Left ventricle myocardium inferior (tissue), 1 donor: ENCODE measurements at regions not wholly inside any gene's neighbourhood (a gene's known extent, or its start where the extent isn't known, plus 50 kb on each side); places are given as distances from the start of the nearest gene placed in this dataset.

ENCODE experiments used
- DNase-seq: peaks from one replicate; pipeline ENCODE4 v3.0.0-alpha.2; 2020
- H3K27ac ChIP-seq: fragments of 200-600 bp; replicated peaks from 2 replicates; pipeline ENCODE4 v1.8.0; 2021
- H3K27me3 ChIP-seq: fragments of 200-600 bp; 2 replicates; pipeline ENCODE4 v1.8.0; 2021; ENCODE audit warnings: low read depth
- H3K36me3 ChIP-seq: fragments of 200-600 bp; 2 replicates; pipeline ENCODE4 v1.8.0; 2021
- H3K4me1 ChIP-seq: fragments of 200-600 bp; 2 replicates; pipeline ENCODE4 v1.8.0; 2021
- H3K4me3 ChIP-seq: fragments of 200-600 bp; 2 replicates; pipeline ENCODE4 v1.8.0; 2021; ENCODE audit warnings: mild to moderate bottlenecking, moderate library complexity
- H3K9me3 ChIP-seq: fragments of 200-600 bp; replicated peaks from 2 replicates; pipeline ENCODE4 v1.8.0; 2021
- CTCF ChIP-seq: fragments of 200-600 bp; IDR thresholded peaks from 2 replicates; pipeline ENCODE4 v1.8.0; 2021; ENCODE audit warnings: antibody characterized with exemption, mild to moderate bottlenecking, borderline replicate concordance
- intact Hi-C: fragments of 100-400 bp; cut with micrococcal nuclease; formaldehyde crosslinking; loops from one replicate; pipeline ENCODE4 v1.11.0; 2022
- donor health status: DM: no; HTN: yes; CAD: no; lungs with severe emphysema.

- DNase-seq, result no peak
- Histone ChIP-seq H3K27ac (peak overlapping the region; percentile 46), H3K9me3 (no peaks in the 10 kb centered on the region), H3K36me3 (no peaks in the 10 kb centered on the region), H3K4me1 (peaks cover 12% of the 10 kb centered on the region), H3K4me3 (peak overlapping the region; percentile 30), H3K27me3 (no peaks in the 10 kb centered on the region)
- intact Hi-C loops, result loop anchor here (5.0 kb wide), 1 partner anchor 789 kb away; no protein-coding TSS in a partner anchor
- TF ChIP-seq CTCF, result no peak
Measured at GRCh38 chr9:108271646-108272348, 584.0 kb downstream of the ACTL7B start.

GRCh38 chr9:108271236-108271635 is 584.5 kb downstream of the ACTL7B start:
- Histone ChIP-seq H3K27me3 (no peaks in the 10 kb centered on the region), H3K4me3 (no peak overlapping the region), H3K36me3 (no peaks in the 10 kb centered on the region), H3K27ac (no peak overlapping the region), H3K4me1 (peaks cover 12% of the 10 kb centered on the region), H3K9me3 (no peaks in the 10 kb centered on the region)
- TF ChIP-seq CTCF, result no peak
- DNase-seq, result no peak
- intact Hi-C loops, result loop anchor here (5.0 kb wide), 1 partner anchor 789 kb away; no protein-coding TSS in a partner anchor

DNA sequence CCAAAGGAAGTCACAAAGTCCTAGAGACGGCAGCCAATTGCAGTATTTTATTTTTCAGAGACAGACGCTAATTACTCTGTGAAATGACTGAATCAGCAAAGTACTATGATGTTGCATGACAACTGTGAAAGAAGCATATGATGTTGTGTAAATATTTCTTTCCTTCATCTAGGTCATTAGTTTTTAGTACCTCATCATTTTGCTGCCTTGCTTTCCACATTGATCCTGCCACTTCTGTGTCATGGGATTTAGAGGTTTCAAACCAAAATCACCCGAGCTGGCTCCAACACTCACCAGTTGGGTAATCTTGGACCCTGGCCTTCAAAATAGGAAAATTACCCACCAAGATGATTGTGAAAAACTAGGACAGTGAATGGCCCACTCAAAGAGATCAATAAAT is 585.2 kb downstream of the ACTL7B start:
- TF ChIP-seq CTCF, result no peak
- no peaks in the 10 kb centered on the region for H3K9me3 ChIP-seq
- H3K27me3 ChIP-seq, result no peaks in the 10 kb centered on the region
- intact Hi-C loops, result loop anchor here (5.0 kb wide), 1 partner anchor 788 kb away; no protein-coding TSS in a partner anchor
- peaks cover 12% of the 10 kb centered on the region for H3K4me1 ChIP-seq
- no peak for DNase-seq
- H3K27ac ChIP-seq, result no peak overlapping the region
- H3K36me3 ChIP-seq, result no peaks in the 10 kb centered on the region
- no peak overlapping the region for H3K4me3 ChIP-seq

- TF ChIP-seq CTCF, result no peak
- intact Hi-C loops, result loop anchor here (5.0 kb wide), 1 partner anchor 788 kb away; no protein-coding TSS in a partner anchor
- H3K4me1 ChIP-seq, result peaks cover 12% of the 10 kb centered on the region
Measured at GRCh38 chr9:108270051-108270450, 585.7 kb downstream of the ACTL7B start.

DNA sequence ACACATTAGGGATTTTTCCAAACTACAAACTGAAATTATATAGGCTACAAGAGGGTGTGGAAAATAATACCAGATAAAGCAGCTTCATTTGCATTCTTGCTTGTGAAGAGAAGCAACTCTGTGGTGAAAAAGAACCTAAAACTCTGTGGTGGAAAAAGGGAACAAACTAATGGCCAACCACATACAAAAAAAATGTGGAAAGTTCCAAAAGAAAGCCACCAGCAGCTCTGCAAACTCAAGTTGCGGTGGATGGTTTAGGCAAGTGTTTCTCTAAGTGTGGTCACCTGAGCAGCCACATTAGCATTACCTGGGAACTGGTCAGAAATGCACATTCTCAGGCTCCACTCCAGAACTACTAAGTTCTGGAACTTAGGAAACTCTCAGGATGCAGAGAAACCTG is 586.4 kb downstream of the ACTL7B start:
- Histone ChIP-seq H3K27ac (no peak overlapping the region), H3K4me1 (peaks cover 12% of the 10 kb centered on the region), H3K36me3 (no peaks in the 10 kb centered on the region), H3K4me3 (no peak overlapping the region), H3K9me3 (no peaks in the 10 kb centered on the region), H3K27me3 (no peaks in the 10 kb centered on the region)
- TF ChIP-seq CTCF, result no peak
- no peak for DNase-seq
- intact Hi-C loops, result no loop called here

More at GRCh38 chr9:108270051-108270450, 585.7 kb downstream of the ACTL7B start:
- H3K4me3 ChIP-seq, result no peak overlapping the region
- no peaks in the 10 kb centered on the region for H3K9me3 ChIP-seq
- no peak overlapping the region for H3K27ac ChIP-seq
- no peaks in the 10 kb centered on the region for H3K36me3 ChIP-seq
- H3K27me3 ChIP-seq, result no peaks in the 10 kb centered on the region
- DNase-seq, result no peak
